ENCODE measurements at regions not wholly inside any gene's neighbourhood (a gene's known extent, or its start where the extent isn't known, plus 50 kb on each side); places are given as distances from the start of the nearest gene placed in this dataset.

DNA sequence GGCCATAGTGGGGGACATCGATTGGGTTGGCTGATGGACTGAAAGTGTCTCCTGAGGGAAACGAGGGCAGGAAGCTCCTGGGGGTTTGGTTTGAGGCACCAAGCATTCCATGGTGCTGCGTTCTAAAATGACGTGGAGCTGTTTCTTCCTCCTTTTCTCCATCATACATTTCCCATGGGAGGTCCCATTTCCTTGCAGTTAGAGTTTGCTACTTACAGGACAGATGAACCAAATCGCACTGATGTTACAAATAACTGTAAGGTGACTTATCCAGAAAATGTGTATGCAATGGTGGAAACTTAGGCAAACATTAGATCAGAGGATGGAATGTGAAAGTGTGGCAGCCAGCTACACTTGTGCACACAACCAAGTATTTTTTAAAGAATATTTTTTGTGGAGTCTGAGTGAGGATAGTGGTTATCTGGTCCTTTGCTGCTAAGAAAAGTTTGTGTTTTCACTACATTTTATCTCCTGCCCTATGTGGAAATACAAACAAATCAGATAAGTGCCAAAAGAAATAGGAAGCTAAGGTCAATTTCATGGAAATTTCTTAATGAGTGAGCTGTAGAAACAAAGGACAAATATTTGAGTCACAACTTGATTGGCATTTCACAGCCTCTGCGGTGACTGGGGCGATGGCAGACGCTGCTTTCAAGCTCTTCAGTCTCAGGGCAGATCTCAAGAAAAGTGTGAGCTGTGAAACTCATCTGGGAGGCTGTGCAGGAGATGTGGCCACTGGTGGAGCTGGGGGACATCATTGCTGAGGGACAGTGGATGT lies 256.2 kb downstream of the TSN start:
- TF ChIP-seq, protein P1, sequence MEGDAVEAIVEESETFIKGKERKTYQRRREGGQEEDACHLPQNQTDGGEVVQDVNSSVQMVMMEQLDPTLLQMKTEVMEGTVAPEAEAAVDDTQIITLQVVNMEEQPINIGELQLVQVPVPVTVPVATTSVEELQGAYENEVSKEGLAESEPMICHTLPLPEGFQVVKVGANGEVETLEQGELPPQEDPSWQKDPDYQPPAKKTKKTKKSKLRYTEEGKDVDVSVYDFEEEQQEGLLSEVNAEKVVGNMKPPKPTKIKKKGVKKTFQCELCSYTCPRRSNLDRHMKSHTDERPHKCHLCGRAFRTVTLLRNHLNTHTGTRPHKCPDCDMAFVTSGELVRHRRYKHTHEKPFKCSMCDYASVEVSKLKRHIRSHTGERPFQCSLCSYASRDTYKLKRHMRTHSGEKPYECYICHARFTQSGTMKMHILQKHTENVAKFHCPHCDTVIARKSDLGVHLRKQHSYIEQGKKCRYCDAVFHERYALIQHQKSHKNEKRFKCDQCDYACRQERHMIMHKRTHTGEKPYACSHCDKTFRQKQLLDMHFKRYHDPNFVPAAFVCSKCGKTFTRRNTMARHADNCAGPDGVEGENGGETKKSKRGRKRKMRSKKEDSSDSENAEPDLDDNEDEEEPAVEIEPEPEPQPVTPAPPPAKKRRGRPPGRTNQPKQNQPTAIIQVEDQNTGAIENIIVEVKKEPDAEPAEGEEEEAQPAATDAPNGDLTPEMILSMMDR (IDR thresholded peaks at IDR 0.05; ENCODE audit: control insufficient read depth, extremely low read depth, insufficient read depth), result no peak
- no peak for DNase-seq (ENCODE audit: low read depth)
- H3K4me3 ChIP-seq (ENCODE audit: low read depth, low read length), result no peak overlapping the region

DNA sequence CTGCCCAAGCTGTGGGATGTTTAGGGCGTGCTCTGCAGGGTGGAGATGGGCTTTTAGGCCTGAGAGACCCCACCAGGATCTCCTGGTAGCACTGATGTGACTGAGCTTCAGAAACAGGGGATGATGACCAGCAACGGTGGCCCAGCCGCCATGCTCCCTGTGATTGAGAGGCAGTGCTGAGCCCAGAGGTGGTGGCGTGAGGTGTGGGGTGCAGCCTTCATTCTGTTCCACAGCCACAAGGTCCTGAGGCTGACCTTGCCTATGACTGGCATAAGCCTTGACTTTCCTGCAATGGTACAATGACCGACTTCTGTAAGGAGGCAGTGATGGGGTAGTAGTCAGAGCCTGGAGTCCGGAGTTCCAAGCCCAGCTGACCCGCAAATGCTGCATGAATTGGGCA lies 263.3 kb downstream of the TSN start:
- TF ChIP-seq, protein P1 (IDR thresholded peaks at IDR 0.05; ENCODE audit: control insufficient read depth, extremely low read depth, insufficient read depth), result no peak
- H3K4me3 ChIP-seq (ENCODE audit: low read depth, low read length), result no peak overlapping the region
- no peak for DNase-seq (ENCODE audit: low read depth)

DNA sequence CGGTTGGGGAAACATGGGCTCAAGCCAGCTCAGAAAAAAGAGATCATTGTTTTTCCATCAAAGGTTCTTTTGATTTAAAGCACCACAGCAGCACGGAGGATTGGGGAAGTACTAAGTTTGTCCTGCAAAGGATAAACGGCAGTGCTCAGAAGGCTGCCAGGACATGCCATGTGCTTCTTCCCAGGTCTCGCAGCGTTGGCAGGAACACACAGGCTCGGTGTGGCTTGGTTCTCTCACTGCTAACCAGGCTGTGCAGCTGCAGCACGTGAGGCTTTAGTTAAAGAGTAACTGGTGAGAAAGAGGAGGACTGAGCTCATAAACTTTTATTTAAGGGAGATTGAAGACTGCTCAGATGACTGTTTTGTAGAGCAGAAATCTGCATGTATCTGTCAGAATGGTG lies 264.3 kb downstream of the TSN start:
- TF ChIP-seq, protein P1 (IDR thresholded peaks at IDR 0.05; ENCODE audit: control insufficient read depth, extremely low read depth, insufficient read depth), result no peak
- no peak overlapping the region for H3K4me3 ChIP-seq (ENCODE audit: low read depth, low read length)
- DNase-seq (ENCODE audit: low read depth), result no peak

DNA sequence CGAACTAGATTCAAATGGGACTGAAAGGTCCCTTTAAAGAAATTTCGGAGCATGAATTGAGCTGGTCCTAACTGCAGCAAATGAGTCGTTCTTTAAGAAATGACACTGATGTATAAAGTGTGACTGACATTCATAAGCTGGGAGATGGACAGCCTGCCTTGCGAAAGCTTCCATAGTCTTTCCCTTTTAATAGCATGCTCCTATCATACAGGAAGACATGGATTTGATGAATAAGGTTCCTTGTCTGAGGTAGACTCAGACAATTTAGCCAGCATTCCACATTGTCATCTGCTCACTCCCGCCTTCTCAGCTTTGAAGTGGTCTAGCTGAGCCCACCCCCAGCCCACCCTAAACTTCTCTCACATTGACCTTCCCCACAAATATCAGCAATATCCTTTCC lies 264.9 kb downstream of the TSN start:
- H3K4me3 ChIP-seq (ENCODE audit: low read depth, low read length), result no peak overlapping the region
- no peak for DNase-seq (ENCODE audit: low read depth)
- TF ChIP-seq, protein P1 (IDR thresholded peaks at IDR 0.05; ENCODE audit: control insufficient read depth, extremely low read depth, insufficient read depth), result no peak

DNA sequence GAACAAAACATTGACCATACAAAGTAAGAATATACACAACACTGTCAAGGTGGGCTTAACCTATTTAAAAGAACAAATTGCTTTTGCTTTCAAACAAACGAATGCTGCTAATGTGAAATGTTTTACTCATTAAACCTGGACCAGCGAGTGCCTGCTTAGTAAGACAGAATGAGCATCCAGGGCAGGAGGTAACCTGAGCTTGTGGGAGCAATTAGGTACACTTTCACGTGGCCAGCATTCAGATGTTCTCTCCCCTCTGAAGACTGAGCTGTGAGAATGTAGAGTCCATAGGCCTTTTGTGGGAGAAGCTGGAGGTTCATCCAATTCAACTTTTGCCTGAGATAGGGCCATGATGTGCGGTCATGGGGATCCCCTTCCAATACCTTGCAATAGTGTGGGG lies 266.5 kb downstream of the TSN start:
- H3K4me3 ChIP-seq (ENCODE audit: low read depth, low read length), result no peak overlapping the region
- no peak for DNase-seq (ENCODE audit: low read depth)
- TF ChIP-seq, protein P1 (IDR thresholded peaks at IDR 0.05; ENCODE audit: control insufficient read depth, extremely low read depth, insufficient read depth), result no peak

DNA sequence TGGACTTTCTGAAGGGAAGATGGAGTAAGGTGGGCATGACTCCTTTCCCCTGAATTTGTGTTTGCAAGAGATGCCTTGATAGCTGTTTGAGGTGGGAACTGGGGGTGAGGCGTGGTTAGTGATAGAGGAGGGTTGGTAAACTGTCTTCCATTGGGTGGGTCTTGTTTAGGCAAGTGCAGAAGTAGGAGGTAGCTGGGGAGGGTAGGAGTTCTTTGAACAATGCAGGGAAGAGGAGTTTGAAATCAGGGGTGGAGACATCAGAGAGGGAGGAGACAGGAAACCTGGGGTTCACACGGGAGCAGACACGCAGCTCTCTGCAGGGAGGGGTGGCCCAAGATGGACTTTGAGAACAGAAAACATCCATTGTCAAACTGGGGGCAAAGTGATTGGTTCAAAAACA lies 267.1 kb downstream of the TSN start:
- no peak overlapping the region for H3K4me3 ChIP-seq (ENCODE audit: low read depth, low read length)
- TF ChIP-seq, protein P1 (IDR thresholded peaks at IDR 0.05; ENCODE audit: control insufficient read depth, extremely low read depth, insufficient read depth), result no peak
- DNase-seq (ENCODE audit: low read depth), result no peak

All from LNCaP clone FGC (cell line).